ENCODE measurements at regions not wholly inside any gene's neighbourhood (a gene's known extent, or its start where the extent isn't known, plus 50 kb on each side); places are given as distances from the start of the nearest gene placed in this dataset.

DNA sequence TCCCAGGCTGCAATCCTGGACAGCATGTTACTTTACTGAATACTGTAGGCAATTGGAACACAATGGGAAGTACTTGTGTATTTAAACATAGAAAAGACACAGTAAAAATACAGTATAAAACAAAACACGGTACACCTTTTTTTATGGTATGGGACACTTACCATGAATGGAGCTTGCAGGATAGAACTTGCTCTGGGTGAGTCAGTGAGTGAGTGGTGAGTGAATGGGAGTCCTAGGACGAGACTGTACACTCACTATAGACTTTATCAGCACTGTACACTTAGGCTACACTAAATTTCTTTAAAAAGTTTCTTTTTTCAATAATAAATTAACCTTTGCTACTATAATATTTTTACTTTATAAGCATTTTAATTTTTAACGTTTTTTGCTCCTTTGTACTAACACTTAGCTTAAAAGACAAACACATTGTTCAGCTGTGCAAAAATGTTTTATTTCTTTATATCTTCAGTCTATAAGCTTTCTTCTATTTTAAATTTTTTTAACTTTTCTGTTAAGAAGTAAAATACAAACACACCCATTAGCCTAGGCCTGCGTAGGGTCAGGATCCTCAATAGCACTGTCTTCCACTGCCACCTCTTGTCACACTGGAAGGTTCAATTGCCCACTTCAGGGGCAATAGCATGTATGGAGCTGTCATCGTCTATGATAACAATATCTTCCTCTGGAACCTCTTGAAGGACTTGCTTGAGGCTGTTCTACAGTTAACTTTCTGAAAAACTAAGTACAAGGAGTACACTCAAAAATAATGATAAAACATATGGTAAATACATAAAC lies 293.5 kb upstream of the FSTL5 start:
- DNase-seq, result no peak

GRCh38 chr4:162456106-162456505 lies 292.3 kb upstream of the FSTL5 start:
- no peak for DNase-seq

DNA sequence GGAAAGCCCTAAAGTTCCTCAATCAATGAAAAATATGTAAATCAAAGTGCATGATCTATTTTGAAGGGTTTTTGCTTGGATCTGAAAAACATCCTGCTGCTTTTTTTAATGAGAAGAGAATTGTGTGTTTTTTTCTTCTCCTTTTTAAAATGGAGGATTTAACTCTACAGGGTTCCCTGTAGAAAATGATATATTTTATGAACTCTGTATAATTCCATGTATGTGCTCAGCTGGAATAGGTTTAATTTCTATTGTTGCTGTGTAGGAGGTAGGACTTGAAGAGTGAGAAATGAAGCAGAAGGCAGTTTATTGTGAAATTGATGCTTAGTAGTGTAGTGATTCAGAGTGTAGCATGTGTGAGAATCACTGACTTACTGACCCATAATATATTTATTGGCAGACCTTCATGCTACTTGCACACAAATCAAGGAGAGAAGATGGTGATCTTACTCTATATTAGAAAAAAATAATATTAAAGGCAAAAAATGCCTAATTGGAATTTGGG lies 286.8 kb upstream of the FSTL5 start:
- DNase-seq, result no peak

- DNase-seq, result no peak
These were observed 279.7 kb upstream of the FSTL5 start for GRCh38 chr4:162443510-162443909.

- DNase-seq, result no peak
These were observed 278.3 kb upstream of the FSTL5 start for GRCh38 chr4:162442128-162442527.

- DNase-seq, result no peak
These were observed 258.5 kb upstream of the FSTL5 start for GRCh38 chr4:162422312-162422711.

DNA sequence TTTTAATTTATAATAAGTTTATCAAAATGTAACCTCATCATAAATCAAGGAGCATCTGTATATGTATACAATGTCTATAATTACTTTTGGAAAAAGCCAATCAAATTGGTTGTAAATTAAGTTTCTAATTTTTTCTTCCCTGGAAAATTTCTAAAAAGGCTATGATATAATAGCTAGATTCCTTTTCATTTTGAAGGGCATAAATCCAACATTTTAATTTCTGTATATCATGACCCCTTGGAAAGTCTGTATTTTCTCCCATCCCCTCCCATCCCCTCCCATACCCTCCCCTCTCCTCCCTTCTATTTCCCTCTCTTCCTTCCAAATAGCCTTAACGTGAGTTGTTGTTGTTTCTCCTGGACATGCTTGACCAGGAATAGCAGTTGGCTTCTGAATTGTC lies 247.1 kb upstream of the FSTL5 start:
- DNase-seq, result no peak

GRCh38 chr4:162409048-162409447 lies 245.2 kb upstream of the FSTL5 start:
- DNase-seq, result no peak

GRCh38 chr4:162408309-162408708 lies 244.5 kb upstream of the FSTL5 start:
- DNase-seq, result no peak

DNA sequence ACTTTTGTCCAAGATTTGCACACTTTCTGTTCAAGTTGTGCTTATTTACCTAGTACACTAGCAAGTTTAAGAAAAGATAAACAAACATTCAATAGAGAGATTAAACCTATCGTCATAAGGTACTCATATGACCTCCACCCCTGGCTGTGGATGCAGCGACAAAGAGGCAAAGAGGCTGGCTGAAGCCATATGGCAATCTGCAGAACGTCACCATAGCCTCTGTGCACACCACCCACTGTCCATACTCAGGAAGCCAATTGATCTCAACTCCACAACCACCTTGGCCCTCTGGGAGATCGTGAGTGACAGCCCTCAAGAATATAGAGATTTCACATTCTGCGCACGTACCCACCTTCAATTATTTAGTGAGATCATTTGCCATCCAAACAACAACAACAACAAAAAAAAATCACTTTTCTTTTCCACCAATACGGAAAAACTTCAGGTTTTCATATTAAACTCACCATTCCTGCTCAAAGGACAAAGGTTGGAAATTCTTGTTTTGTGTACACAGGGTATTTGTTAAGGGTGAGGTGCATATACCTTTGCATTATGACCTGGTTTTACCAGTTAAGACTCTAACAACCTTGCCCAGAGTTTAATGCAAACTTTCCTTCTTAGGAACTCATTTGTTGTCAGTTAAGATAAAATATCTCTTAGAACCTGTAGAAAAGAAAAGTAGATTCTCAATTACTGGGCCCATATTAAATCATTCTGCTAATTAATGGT lies 243.0 kb upstream of the FSTL5 start:
- DNase-seq, result no peak

GRCh38 chr4:162403932-162404331 lies 240.1 kb upstream of the FSTL5 start:
- DNase-seq, result no peak

DNA sequence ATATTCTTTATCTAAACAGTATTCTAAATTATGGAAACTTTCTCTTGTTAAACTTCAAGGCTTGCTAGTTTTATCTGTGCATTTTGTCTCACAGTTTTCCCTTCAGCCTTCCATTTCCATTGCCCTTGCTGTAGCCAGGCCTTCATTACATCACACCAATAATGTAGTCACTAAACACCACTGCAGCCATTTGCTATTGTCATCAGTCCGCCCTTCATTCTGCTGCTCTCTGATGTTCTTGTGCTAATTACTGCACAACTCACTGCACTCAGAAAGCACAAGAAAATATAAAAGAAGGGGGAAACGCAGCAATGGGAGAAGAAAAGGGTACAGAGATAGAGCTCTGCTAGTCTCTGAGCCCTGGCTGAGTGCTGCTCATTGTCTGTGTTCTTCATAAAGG lies 239.6 kb upstream of the FSTL5 start:
- DNase-seq, result no peak

GRCh38 chr4:162401021-162401420 lies 237.2 kb upstream of the FSTL5 start:
- no peak for DNase-seq

GRCh38 chr4:162392946-162393345 lies 229.1 kb upstream of the FSTL5 start:
- no peak for DNase-seq

DNA sequence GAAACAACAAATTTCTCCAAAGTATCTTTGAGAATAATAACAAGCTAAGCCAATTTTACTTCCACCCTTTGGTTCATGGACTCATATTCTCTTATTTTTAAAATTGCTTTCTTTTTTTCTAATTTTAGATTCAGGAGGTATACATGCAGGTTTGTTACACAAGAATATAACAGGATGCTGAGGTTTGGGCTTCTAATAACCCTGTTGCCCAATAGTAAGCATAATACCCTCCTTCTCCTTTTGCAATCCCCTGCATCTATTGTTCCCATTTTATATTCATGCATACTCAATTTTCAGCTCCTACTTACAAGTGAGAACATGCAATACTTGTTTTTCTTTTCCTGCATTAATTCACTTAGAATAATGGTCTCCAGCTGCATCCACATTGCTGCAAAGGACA lies 202.3 kb upstream of the FSTL5 start:
- peak in 1 of 2 donors; percentile 10 for DNase-seq

DNA sequence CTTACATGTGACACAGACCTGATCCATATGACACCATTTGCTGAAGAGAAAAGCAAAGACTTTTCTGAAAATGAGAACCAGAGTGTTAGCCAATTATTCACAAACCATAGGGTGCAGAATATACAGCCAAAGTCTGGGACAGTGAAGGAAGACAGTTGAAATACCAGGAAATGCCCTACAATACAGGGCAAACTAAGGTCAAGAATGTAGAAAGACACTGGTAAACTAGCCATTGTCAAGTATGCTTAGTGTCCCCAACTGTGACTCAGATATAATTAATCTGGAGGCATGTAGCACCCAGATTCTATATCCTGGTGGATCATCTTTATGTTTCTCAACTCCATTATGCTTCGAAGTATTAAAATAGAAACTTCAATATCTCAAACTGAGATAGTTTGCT lies 200.9 kb upstream of the FSTL5 start:
- DNase-seq, result no peak

GRCh38 chr4:162360369-162361149 lies 196.8 kb upstream of the FSTL5 start:
- no peak for DNase-seq

DNA sequence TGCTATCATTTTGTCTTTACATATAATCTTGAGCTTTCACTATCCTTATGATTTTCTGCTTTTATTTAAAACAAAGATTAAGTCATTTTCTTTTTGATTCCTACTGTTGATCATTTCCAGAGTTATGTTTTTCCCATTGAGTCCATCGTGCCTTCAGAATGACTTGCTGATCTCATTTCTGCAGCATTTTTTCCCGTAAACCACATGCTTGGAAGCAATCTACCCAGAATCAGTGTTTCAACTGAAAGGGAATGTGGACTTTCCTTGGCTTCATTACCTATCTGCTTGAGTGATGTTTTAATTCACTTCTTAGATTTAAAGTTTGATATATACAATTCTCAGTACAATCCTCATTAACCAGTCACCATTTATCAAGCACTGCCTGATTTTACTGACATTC lies 192.4 kb upstream of the FSTL5 start:
- no peak for DNase-seq

DNA sequence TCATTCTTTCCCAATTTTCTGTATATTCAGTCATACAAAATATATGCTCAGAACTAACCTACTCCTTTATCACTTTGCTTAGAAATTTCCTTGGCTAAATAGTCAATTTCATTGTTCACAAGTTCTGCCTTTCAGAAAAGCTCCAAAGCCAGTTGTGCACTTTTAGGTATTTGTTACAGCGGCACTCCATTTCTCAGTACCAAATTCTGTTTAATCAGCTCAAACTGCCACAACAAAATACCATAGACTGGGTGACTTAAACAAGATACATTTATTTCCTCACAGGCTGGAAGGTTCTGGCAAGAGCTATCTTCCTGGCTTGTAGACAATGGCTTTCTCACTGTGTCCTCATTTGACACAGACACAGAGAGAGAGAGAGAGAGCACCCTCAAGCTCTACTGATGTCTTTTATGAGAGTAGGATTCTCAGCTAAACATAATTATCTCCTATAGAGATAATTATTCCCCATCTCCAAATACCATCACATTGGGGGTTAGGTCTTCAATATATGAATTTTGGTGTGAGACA lies 188.8 kb upstream of the FSTL5 start:
- no peak for DNase-seq

- DNase-seq, result no peak
These were observed 186.5 kb upstream of the FSTL5 start for GRCh38 chr4:162350331-162350730.

- DNase-seq, result no peak
These were observed 185.6 kb upstream of the FSTL5 start for GRCh38 chr4:162349395-162349794.

DNA sequence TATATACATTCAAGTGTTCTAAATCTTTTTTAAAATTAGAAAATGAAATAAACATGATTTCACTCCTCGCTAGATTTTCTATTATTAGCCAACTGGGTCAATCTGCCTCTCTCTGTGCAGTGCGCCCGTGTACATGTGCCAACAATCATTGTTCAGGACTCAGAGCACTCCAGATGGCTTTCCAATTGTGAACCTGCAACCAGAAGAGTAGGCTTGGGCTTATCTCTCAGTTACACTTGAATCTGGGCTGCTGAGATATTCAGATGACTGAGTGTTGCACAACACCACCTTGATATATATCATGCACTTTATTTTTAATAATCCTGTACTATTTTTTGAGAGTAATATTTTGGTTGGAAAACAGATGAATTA lies 184.0 kb upstream of the FSTL5 start:
- no peak for DNase-seq
